ENCODE measurements at regions not wholly inside any gene's neighbourhood (a gene's known extent, or its start where the extent isn't known, plus 50 kb on each side); places are given as distances from the start of the nearest gene placed in this dataset.

- 75 to 88% methylated on average over 1 of the region's 1 CpG for WGBS, 2 donors (ENCODE audit: low coverage in 1 of 2)
- H3K9me3 ChIP-seq, result no peaks in the 10 kb centered on the region
- no peak overlapping the region for H3K4me3 ChIP-seq
Measured at GRCh38 chr4:170988446-170988845, 824.8 kb upstream of the GALNTL6 start.

GRCh38 chr4:170979736-170980135, 833.5 kb upstream of the GALNTL6 start:
- ATAC-seq, result no peak
- TF ChIP-seq CTCF (IDR thresholded peaks at IDR 0.05), result no peak
- no peak for TF ChIP-seq EP300 (IDR thresholded peaks at IDR 0.05)
- no peak for TF ChIP-seq POLR2A (IDR thresholded peaks at IDR 0.05)
- TF ChIP-seq POLR2AphosphoS5 (IDR thresholded peaks at IDR 0.05), result no peak
- H3K4me1 ChIP-seq, result no peaks in the 10 kb centered on the region
- H3K27me3 ChIP-seq, result no peaks in the 10 kb centered on the region
- 58 to 60% methylated on average over 1 to 5 of the region's 6 CpGs for WGBS, 2 donors (ENCODE audit: low coverage in 1 of 2)
- H3K9me3 ChIP-seq, result peaks cover 0 to 2% (median 0%) of the 10 kb centered on the region in 3 donors
- no peak overlapping the region for H3K4me3 ChIP-seq
- no peak overlapping the region for H3K27ac ChIP-seq
- no peaks in the 10 kb centered on the region for H3K36me3 ChIP-seq

More at GRCh38 chr4:170988446-170988845, 824.8 kb upstream of the GALNTL6 start:
- Histone ChIP-seq H3K4me1 (no peaks in the 10 kb centered on the region), H3K27ac (no peak overlapping the region), H3K36me3 (no peaks in the 10 kb centered on the region), H3K27me3 (no peaks in the 10 kb centered on the region)
- ATAC-seq, result no peak
- TF ChIP-seq EP300 (IDR thresholded peaks at IDR 0.05), result no peak
- no peak for TF ChIP-seq CTCF (IDR thresholded peaks at IDR 0.05)
- no peak for TF ChIP-seq POLR2AphosphoS5 (IDR thresholded peaks at IDR 0.05)
- no peak for TF ChIP-seq POLR2A (IDR thresholded peaks at IDR 0.05)

- no peaks in the 10 kb centered on the region for H3K4me1 ChIP-seq
- no peaks in the 10 kb centered on the region for H3K27me3 ChIP-seq
- peaks cover 0 to 5% (median 0%) of the 10 kb centered on the region in 3 donors for H3K9me3 ChIP-seq
- TF ChIP-seq CTCF (IDR thresholded peaks at IDR 0.05), result no peak
- no peak for TF ChIP-seq EP300 (IDR thresholded peaks at IDR 0.05)
- no peak for TF ChIP-seq POLR2AphosphoS5 (IDR thresholded peaks at IDR 0.05)
- no peak for TF ChIP-seq POLR2A (IDR thresholded peaks at IDR 0.05)
- WGBS, 2 donors (ENCODE audit: low coverage in 1 of 2), result 82 to 100% methylated on average over 1 to 2 of the region's 6 CpGs
- no peak overlapping the region for H3K4me3 ChIP-seq
- no peak for ATAC-seq
- H3K27ac ChIP-seq, result no peak overlapping the region
- no peaks in the 10 kb centered on the region for H3K36me3 ChIP-seq
Measured at GRCh38 chr4:170978990-170979389, 834.2 kb upstream of the GALNTL6 start.

GRCh38 chr4:170949084-170949483, 859.3 kb upstream of the AADAT start:
- Histone ChIP-seq H3K4me3 (no peak overlapping the region), H3K4me1 (no peaks in the 10 kb centered on the region), H3K9me3 (no peaks in the 10 kb centered on the region), H3K36me3 (no peaks in the 10 kb centered on the region), H3K27ac (no peak overlapping the region), H3K27me3 (no peaks in the 10 kb centered on the region)
- no peak for TF ChIP-seq POLR2AphosphoS5 (IDR thresholded peaks at IDR 0.05)
- no peak for TF ChIP-seq EP300 (IDR thresholded peaks at IDR 0.05)
- no peak for TF ChIP-seq CTCF (IDR thresholded peaks at IDR 0.05)
- TF ChIP-seq POLR2A (IDR thresholded peaks at IDR 0.05), result no peak
- 68 to 89% methylated on average over 2 to 3 of the region's 3 CpGs for WGBS, 2 donors (ENCODE audit: low coverage in 1 of 2)
- no peak for ATAC-seq

GRCh38 chr4:170940043-170940724, 850.4 kb upstream of the AADAT start:
- WGBS, 2 donors (ENCODE audit: low coverage in 1 of 2), result 75 to 79% methylated on average over 5 to 6 of the region's 7 CpGs
- no peaks in the 10 kb centered on the region for H3K4me1 ChIP-seq

More at GRCh38 chr4:170940043-170940724, 850.4 kb upstream of the AADAT start:
- Histone ChIP-seq H3K36me3 (no peaks in the 10 kb centered on the region), H3K4me3 (no peak overlapping the region), H3K27me3 (no peaks in the 10 kb centered on the region), H3K27ac (no peak overlapping the region), H3K9me3 (peaks cover 0 to 22% (median 0%) of the 10 kb centered on the region in 3 donors)
- TF ChIP-seq EP300 (IDR thresholded peaks at IDR 0.05) (no peak), CTCF (IDR thresholded peaks at IDR 0.05) (no peak), POLR2A (IDR thresholded peaks at IDR 0.05) (no peak), POLR2AphosphoS5 (IDR thresholded peaks at IDR 0.05) (no peak)
- ATAC-seq, result no peak

All from gastroesophageal sphincter (tissue), 4 donors.